GM21367 (cell line): ENCODE measurements at regions not wholly inside any gene's neighbourhood (a gene's known extent, or its start where the extent isn't known, plus 50 kb on each side); places are given as distances from the start of the nearest gene placed in this dataset.
"Not testable (repeated sequence)": the region's sequence is repeated elsewhere in the genome, so short reads cannot be mapped to it uniquely, and the experiment has no call there.

Experiments
- ATAC-seq: cut with Tn5 transposase; IDR thresholded peaks from one replicate; pipeline ENCODE4 v1.9.1; 2021; ENCODE audit not compliant: unreplicated experiment

DNA sequence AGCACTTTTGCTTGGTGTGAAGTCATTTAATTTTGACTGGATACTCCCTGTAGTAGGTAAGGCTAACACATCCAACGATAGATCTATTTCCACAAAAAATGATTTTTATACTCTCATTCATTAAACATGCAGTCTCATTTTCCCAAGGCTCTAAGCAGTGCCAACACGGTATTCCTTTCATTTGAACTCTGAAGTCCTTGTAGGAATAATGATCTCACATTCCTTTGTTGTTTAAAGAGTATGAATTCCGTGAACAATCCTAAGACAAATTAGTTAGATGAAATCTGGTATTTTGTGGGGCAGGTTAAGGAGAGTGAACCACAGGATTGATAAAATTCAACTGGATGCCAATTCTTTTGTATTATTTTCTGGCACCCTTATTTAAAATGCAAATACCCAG, 66.6 kb downstream of the LACC1 start:
- no peak for ATAC-seq

DNA sequence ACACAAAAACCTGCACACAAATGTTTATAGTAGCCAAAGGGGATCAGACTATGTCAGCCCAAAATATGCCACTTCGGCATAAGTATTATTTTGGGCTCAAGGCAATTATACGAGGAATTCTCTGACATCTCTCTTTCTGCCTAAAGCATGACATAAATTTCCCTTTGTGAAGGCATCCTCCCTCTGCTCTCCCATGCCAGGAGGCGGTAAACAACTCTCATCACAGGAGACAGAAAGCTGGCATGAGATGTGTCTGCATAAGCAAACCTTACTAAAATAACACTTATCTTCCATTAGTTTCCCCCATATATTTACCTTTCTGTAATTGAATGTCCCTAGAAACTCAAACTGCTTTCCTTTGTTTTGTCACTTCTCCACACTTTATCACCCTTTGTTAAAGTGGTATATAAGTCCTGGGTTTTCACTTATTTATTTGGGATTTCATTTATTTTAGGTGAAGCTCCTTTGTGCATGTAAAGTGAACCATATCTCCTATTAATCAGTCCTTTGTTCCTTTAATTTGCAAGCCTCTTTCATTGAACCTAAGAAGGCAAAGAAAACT, 68.3 kb downstream of the LACC1 start:
- ATAC-seq: no peak

DNA sequence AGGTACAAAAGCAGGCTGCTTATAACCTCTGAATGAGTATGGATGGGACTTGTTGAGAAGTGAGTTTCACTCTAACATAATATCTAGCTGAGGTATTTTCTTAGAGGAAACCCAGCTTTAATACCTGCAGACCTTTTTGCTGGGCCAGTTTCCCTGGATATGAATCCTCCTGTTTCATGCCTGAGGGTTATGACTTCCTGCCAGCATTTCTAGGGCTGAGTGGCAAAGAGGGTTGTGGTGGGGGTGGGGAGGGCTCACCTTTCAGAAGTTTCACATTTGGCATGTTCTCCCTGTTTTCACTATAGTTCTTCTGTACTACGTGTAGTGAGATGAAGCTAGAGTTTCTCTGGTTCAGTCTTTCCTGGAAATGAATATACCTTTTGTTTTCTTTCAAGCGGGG, 73.7 kb downstream of the LACC1 start:
- no peak for ATAC-seq

DNA sequence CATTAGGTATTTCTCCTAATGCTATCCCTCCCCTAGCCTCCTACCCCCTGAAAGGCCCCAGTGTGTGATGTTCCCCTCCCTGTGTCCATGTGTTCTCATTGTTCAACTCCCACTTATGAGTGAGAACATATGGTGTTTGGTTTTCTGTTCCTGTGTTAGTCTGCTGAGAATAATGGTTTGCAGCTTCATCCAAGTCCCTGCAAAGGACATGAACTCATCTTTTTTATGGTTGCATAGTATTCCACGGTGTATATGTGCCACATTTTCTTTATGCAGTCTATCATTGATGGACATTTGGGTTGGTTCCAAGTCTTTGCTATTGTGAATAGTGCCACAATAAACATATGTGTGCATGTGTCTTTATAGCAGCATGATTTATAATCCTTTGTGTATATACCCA, 77.3 kb downstream of the LACC1 start:
- ATAC-seq: not testable (repeated sequence)

DNA sequence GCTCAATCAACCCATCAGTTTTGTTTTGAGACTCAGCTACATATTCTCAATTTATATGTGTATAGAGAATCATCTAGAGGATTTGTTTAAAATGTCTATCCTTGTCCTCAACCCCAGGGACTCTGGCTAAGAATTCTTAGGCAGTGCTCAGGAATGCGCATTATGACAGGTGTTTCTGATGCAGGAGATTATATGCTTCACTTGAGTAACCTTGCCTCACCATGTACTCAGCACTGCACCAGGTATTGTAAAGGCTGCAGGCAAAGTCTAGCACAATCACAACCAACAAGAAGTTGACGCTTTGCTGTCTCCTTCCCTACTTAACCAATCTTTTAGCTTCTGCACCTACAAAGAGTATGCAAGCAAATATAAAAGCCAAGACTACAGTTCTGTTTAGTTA, 79.6 kb downstream of the LACC1 start:
- no peak for ATAC-seq

DNA sequence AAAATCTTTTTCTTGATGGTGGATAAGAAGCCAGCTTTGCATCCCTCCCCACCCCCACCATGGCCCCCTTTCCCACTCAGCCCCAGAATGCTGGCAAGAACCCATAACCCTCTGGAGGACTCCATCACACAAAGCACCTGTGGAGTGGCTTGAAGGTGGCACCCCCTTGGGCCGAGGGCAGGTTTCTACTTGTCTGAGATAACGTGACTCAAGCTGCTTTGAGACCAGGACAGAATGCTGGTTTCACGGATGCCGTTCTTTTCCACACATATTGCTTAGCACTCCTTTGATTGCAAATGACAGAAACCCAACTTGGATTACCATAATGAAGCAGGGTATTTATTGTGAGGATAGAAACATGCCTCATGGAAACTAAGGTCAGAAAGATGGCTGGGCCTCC, 82.2 kb downstream of the LACC1 start:
- no peak for ATAC-seq

DNA sequence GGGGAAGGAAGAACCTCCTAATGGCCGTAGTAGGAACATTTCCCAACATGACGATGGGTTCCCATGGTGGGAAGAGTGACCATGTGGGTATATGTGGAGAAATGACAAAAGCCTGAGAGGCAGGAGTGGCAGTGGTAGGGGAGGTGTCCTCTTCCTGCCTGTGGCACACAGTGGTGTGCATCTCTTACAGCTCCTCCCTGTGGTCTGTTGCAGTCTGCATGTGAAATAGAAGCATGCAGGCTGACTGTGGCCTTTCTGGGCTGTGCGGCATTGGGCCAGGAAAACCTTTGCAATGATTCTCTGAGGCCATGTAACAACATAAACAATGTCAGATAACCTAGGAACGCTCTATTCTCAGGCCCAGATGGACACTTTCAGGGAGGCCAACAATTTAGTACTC, 84.0 kb downstream of the LACC1 start:
- ATAC-seq: no peak

DNA sequence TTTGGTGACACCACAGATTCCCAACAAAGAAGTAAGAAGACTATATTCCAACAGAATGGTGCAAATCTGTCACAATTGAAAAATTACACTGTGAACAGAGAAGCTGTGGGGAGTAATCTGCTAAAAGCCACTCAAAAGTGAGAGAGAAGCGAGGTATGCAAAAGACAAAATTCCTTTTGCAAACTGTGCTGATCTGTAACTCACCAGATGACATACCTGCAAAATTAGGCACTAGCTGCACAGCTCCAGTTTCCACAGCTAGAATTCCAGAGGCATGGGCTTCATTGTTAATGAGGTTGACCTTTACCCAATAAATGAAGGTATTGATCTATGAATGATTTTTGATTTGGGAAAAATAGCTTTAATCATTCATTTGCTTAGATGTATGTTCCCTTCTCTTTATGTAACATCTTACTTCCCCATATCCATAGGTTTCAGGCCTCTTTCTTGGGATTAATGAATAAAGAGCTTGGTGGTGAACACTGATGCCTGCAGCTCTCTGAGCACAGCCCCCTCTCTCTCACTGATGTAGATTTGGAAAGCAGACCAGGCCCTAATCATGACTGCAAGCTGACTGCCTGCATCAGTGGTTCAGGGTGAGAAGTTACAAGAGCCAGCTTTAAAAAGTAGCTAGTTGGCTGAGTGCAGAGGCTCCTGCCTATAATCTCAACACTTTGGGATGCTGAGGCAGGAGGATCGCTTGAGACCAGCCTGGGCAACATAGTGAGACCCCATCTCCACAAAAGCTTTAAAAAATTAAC, 85.2 kb downstream of the LACC1 start:
- ATAC-seq: no peak

DNA sequence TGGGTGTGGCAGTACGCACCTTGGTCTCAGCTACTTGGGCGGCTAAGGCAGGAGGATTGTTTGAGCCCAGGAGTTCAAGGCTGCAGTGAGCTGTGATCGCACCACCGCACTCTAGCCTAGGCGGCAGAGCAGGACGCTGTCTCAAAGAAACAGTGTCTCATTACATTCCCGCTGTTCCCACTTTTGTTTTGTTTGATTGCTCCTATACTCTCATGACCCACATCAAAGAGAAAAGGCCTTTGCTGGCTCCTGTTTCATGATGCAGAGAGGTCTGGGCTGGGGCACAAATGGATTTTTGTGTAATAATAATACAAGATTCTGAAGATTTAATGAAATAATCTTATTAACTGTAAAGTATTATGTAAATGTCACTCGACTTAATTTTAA, 85.7 kb downstream of the LACC1 start:
- no peak for ATAC-seq

DNA sequence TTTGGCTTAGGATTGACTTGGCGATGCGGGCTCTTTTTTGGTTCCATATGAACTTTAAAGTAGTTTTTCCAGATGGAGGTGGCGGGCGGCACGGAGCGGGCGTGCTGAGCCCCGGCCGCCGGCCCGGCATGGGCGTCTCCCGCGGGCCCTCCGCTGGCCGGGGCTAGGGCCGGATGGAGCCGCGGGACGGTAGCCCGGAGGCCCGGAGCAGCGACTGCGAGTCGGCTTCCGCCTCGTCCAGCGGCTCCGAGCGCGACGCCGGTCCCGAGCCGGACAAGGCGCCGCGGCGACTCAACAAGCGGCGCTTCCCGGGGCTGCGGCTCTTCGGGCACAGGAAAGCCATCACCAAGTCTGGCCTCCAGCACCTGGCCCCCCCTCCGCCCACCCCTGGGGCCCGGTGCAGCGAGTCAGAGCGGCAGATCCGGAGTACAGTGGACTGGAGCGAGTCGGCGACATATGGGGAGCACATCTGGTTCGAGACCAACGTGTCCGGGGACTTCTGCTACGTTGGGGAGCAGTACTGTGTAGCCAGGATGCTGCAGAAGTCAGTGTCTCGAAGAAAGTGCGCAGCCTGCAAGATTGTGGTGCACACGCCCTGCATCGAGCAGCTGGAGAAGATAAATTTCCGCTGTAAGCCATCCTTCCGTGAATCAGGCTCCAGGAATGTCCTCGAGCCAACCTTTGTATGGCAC, 88.7 kb downstream of the LACC1 start:
- ATAC-seq: not testable (repeated sequence)

DNA sequence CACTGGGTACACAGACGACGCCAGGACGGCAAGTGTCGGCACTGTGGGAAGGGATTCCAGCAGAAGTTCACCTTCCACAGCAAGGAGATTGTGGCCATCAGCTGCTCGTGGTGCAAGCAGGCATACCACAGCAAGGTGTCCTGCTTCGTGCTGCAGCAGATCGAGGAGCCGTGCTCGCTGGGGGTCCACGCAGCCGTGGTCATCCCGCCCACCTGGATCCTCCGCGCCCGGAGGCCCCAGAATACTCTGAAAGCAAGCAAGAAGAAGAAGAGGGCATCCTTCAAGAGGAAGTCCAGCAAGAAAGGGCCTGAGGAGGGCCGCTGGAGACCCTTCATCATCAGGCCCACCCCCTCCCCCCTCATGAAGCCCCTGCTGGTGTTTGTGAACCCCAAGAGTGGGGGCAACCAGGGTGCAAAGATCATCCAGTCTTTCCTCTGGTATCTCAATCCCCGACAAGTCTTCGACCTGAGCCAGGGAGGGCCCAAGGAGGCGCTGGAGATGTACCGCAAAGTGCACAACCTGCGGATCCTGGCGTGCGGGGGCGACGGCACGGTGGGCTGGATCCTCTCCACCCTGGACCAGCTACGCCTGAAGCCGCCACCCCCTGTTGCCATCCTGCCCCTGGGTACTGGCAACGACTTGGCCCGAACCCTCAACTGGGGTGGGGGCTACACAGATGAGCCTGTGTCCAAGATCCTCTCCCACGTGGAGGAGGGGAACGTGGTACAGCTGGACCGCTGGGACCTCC, 89.4 kb downstream of the LACC1 start:
- ATAC-seq: not testable (repeated sequence)

DNA sequence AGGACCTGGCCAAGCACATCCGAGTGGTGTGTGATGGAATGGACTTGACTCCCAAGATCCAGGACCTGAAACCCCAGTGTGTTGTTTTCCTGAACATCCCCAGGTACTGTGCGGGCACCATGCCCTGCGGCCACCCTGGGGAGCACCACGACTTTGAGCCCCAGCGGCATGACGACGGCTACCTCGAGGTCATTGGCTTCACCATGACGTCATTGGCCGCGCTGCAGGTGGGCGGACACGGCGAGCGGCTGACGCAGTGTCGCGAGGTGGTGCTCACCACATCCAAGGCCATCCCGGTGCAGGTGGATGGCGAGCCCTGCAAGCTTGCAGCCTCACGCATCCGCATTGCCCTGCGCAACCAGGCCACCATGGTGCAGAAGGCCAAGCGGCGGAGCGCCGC, 90.2 kb downstream of the LACC1 start:
- ATAC-seq: not testable (repeated sequence)

DNA sequence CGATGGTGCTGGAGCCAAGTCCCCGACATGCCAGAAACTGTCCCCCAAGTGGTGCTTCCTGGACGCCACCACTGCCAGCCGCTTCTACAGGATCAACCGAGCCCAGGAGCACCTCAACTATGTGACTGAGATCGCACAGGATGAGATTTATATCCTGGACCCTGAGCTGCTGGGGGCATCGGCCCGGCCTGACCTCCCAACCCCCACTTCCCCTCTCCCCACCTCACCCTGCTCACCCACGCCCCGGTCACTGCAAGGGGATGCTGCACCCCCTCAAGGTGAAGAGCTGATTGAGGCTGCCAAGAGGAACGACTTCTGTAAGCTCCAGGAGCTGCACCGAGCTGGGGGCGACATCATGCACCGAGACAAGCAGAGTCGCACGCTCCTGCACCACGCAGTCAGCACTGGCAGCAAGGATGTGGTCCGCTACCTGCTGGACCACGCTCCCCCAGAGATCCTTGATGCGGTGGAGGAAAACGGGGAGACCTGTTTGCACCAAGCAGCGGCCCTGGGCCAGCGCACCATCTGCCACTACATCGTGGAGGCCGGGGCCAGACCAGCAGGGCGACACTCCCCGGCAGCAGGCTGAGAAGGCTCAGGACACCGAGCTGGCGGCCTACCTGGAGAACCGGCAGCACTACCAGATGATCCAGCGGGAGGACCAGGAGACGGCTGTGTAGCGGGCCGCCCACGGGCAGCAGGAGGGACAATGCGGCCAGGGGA, 91.0 kb downstream of the LACC1 start:
- not testable (repeated sequence) for ATAC-seq

DNA sequence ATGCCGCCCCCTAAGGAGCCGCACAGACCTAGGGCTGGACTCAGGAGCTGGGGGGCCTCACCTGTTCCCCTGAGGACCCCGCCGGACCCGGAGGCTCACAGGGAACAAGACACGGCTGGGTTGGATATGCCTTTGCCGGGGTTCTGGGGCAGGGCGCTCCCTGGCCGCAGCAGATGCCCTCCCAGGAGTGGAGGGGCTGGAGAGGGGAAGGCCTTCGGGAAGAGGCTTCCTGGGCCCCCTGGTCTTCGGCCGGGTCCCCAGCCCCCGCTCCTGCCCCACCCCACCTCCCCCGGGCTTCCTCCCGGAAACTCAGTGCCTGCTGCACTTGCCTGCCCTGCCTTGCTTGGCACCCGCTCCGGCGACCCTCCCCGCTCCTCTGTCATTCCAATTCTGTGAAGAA, 91.6 kb downstream of the LACC1 start:
- ATAC-seq: not testable (repeated sequence)

DNA sequence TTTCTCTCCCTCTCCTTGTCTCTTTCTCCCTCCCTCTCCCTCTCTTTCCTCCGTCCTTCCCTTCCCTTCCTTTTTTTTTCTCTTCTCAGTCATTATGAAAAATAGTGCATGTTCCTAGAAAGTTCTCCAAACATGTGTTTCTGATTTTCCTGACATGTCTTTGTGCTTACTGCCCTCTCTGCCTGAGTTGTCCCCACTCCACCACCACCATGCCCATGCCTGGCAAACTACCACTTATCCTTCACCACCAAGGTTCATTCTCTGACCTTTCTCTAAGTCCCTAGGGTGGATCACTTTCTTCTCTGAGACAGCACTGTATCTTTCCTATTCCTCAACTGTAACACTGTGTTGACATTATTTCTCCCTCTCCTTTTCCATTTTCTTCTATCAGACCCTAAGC, 98.2 kb downstream of the LACC1 start:
- ATAC-seq: no peak

DNA sequence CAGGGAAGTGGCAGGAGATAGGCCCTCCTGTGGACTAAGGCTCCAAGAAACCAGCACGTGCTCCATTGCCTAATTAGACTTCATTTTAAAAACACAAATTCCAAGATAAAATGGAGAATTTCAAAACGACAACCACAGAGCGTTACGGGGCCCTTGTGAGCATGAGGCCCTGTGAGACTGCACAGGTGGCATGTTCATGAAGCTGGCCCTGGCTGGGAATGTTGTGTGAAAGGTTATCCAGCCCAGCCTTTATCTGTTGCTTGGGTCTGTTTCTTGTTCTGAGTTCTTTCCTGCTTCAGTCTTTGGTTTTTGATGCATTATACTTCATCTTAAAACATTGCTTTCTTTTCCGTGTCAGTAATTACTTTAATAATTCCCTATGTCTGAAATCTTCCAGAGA, 99.0 kb downstream of the LACC1 start:
- ATAC-seq: no peak

DNA sequence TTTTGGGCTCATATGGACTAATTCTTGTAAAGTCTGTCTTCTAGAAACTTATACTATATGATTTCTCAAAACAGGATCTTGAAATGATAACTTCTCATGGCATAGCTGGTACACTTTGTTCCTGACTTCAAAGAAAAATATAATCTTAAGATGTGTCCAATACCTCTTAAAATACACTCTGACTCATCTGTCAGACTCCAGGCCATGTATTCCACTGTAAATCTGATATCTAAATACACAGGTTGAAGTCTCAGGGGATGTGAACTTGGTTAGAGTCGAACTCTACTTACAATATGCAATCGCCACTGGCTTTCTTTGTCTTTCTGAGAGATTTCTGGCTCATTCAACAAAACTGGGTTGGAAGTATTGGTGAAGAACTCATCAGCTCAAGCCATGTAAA, 99.8 kb downstream of the LACC1 start:
- ATAC-seq: no peak

DNA sequence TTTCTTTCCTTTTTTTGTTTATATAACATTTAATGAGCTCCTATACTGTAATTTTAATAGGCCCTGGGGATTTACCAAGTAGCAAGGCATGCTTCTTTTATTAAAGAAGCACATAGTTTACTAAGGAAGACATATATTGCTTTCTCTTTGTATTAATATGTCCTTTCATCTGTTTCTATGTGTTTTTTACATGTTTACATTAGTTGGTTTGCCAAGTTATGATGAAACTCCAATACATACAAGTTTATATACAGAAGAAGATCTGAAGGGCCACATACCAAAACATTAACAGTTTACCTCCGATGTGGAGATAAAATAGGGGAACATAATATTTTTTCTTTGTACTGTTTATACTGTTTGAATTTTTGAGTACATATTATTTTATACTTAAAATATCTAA, 100.9 kb downstream of the LACC1 start:
- ATAC-seq: no peak

DNA sequence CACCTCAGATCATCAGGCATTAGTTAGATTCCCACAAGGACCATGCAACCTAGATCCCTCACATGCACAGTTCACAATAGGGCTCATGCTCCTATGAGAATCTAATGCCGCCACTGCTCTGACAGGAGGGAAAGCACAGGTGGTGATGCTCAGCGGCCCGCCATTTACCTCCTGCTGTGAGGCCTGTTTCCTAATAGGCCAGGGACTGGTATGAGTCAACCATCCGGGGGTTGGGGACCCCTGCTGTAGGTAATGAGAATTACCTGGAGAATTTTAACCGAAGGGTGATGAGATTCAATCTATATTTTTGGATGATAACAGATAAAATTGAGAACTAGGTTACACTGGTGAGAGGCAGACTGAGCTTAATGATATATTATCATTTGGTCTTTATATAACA, 101.4 kb downstream of the LACC1 start:
- ATAC-seq: no peak

DNA sequence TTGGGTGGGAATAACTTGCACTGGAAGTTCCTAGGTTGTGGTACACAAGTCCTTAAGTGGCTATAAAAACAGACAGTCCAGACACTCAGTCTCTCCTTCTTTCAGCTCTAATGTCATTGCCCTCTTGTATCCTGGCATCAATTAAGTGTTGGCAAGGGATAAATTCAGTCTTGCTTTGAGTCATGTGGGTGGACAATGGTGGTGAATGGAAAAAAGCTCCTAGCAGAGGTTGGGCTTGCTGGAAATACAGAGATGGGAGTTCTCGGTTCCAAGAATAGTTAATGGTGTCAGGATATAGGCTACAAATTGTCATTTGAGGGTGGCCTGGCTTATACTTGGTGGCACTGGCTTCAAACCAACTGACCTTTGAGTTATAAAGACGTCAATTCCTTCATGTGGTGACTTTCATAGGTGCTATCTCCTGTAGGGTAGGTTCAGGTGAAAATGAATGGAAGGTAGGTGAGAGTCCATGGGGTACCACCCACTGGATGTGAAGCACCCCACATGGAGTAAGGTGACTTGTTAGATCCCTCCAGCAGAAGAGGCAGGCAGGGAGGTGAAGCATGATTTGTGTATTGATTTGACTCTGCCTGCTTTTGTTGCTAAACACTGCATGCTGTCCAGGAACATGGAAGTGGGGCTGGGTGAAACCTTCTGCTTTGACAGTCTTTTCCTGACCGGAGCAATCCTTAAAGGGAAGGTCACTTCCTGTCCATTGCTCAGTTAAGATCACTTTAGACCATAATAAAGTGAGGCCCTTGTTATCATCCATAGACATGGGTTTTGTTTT, 102.0 kb downstream of the LACC1 start:
- no peak for ATAC-seq
